GM12865 (cell line): ENCODE measurements at regions not wholly inside any gene's neighbourhood (a gene's known extent, or its start where the extent isn't known, plus 50 kb on each side); places are given as distances from the start of the nearest gene placed in this dataset.

Experiments
- DNase-seq: peaks from one replicate; pipeline ENCODE4 v3.0.0; 2010; ENCODE audit warnings: low read depth
- H3K4me3 ChIP-seq: 2 replicates; pipeline ENCODE4 v1.5.1; 2011; ENCODE audit warnings: mild to moderate bottlenecking, low read depth, low read length, control low read depth
- CTCF ChIP-seq: IDR thresholded peaks from 2 replicates; pipeline ENCODE4 v1.5.1; 2011; ENCODE audit warnings: low read length, control low read depth, low read depth, inconsistent platforms; ENCODE audit not compliant: insufficient read depth; ENCODE audit errors: missing control alignments

GRCh38 chr15:96418146-96418545 is 87.6 kb downstream of the NR2F2 start:
- no peak for TF ChIP-seq CTCF
- H3K4me3 ChIP-seq: no peak overlapping the region
- DNase-seq: no peak

GRCh38 chr15:96421178-96421601 is 90.7 kb downstream of the NR2F2 start:
- DNase-seq: no peak
- no peak for TF ChIP-seq CTCF
- no peak overlapping the region for H3K4me3 ChIP-seq

- DNase-seq: no peak
- no peak overlapping the region for H3K4me3 ChIP-seq
- TF ChIP-seq CTCF: no peak
These were observed 91.6 kb downstream of the NR2F2 start for GRCh38 chr15:96422125-96422524.

GRCh38 chr15:96424674-96425073 is 94.2 kb downstream of the NR2F2 start:
- DNase-seq: no peak
- H3K4me3 ChIP-seq: no peak overlapping the region
- no peak for TF ChIP-seq CTCF

- TF ChIP-seq CTCF: no peak
- no peak for DNase-seq
- H3K4me3 ChIP-seq: no peak overlapping the region
These were observed 98.2 kb downstream of the NR2F2 start for GRCh38 chr15:96428742-96429141.

GRCh38 chr15:96431786-96432185 is 101.3 kb downstream of the NR2F2 start:
- no peak for TF ChIP-seq CTCF
- H3K4me3 ChIP-seq: no peak overlapping the region
- DNase-seq: no peak

- H3K4me3 ChIP-seq: no peak overlapping the region
- no peak for DNase-seq
- no peak for TF ChIP-seq CTCF
These were observed 104.5 kb downstream of the NR2F2 start for GRCh38 chr15:96435022-96435421.
